Endothelial cell of umbilical vein (primary cell): ENCODE measurements at regions not wholly inside any gene's neighbourhood (a gene's known extent, or its start where the extent isn't known, plus 50 kb on each side); places are given as distances from the start of the nearest gene placed in this dataset.
A peak's percentile ranks its signal among the peaks of the same experiment; 100 is the strongest.

Experiments
- BruUV-seq: library from RNA; stranded (reverse); fragments of 400-500 nt; replicated peaks from 2 replicates; lab custom pipeline; 2021; lab: Mats Ljungman, UMichigan
- CTCF ChIA-PET: fragments of 300-600, 350-600 bp; sonication (Branson Sonifier 250); formaldehyde crosslinking; loops from one replicate; lab custom pipeline; 2021; ENCODE audit warnings: antibody characterized with exemption, inconsistent platforms; lab: Charles Lee
- POLR2A ChIA-PET: fragments of 300-600, 350-600 bp; sonication (Branson Sonifier 250); formaldehyde crosslinking; loops from one replicate; lab custom pipeline; 2021; ENCODE audit warnings: antibody characterized with exemption, inconsistent platforms; lab: Charles Lee
- DNase-seq: peaks from one replicate; pipeline ENCODE4 v3.0.0-alpha.2; 2011; ENCODE audit warnings: low read depth, low spot score
- FAIRE-seq: peaks from 2 replicates; lab custom pipeline; 2011; peaks lifted over from hg19 to GRCh38; lab: Jason Lieb, UNC
- H2AFZ ChIP-seq: 2 replicates; pipeline ENCODE4 v1.6.0; 2012; ENCODE audit warnings: low read depth, low read length, control low read depth, inconsistent platforms
- H3K27ac ChIP-seq: 2 replicates; pipeline ENCODE4 v1.5.1; 2011; ENCODE audit warnings: low read depth, mild to moderate bottlenecking, control low read depth, low read length, moderate library complexity; ENCODE audit not compliant: insufficient read depth
- H3K27me3 ChIP-seq, 2 experiments: 2 replicates each; pipeline versions ENCODE4 v1.6.0 to v1.6.1; 2011; ENCODE audit warnings: low read length in 2 of 2, mixed read lengths in 1 of 2; ENCODE audit not compliant: control insufficient read depth in 2 of 2, insufficient read depth in 2 of 2
- H3K36me3 ChIP-seq, 2 experiments: 2 replicates in 1 of 2; 3 replicates in 1 of 2; pipeline ENCODE4 v1.5.1; 2011; ENCODE audit warnings: low read length in 2 of 2, mild to moderate bottlenecking in 1 of 2, moderate library complexity in 1 of 2; ENCODE audit not compliant: control insufficient read depth in 2 of 2, insufficient read depth in 2 of 2; ENCODE audit errors: extremely low read depth in 1 of 2
- H3K4me1 ChIP-seq: 3 replicates; pipeline ENCODE4 v1.5.1; 2011; ENCODE audit warnings: mild to moderate bottlenecking, low read length; ENCODE audit not compliant: control insufficient read depth, insufficient read depth; ENCODE audit errors: extremely low read depth
- H3K4me2 ChIP-seq: 2 replicates; pipeline ENCODE4 v1.6.1; 2011; ENCODE audit warnings: low read length, control low read depth, mixed read lengths; ENCODE audit not compliant: insufficient read depth
- H3K4me3 ChIP-seq, 3 experiments: fragments of 200-600 bp in 1 of 3; sonication (generic), shearing (Covaris generic) in 1 of 3; replicated peaks in 1 of 3; 2 replicates each; pipeline ENCODE4 v1.5.1; 2011 to 2016; ENCODE audit warnings: control low read depth in 3 of 3, low read length in 3 of 3, mild to moderate bottlenecking in 2 of 3, inconsistent platforms in 1 of 3, low read depth in 1 of 3, moderate library complexity in 1 of 3; ENCODE audit not compliant: insufficient read depth in 1 of 3
- H3K79me2 ChIP-seq: 2 replicates; pipeline ENCODE4 v1.6.0; 2012; ENCODE audit warnings: low read length, inconsistent platforms; ENCODE audit not compliant: control insufficient read depth, insufficient read depth
- H3K9ac ChIP-seq: replicated peaks from 2 replicates; pipeline ENCODE3; 2011; ENCODE audit warnings: low read length, control low read depth; ENCODE audit not compliant: insufficient read depth; ENCODE audit errors: extremely low read depth
- H3K9me1 ChIP-seq: replicated peaks from 3 replicates; pipeline ENCODE4 v1.6.0; 2011; ENCODE audit warnings: mild to moderate bottlenecking, low read length; ENCODE audit not compliant: control insufficient read depth, insufficient read depth; ENCODE audit errors: extremely low read depth
- H3K9me3 ChIP-seq: replicated peaks from 2 replicates; pipeline ENCODE4 v1.5.1; 2012; ENCODE audit warnings: low read length, inconsistent platforms; ENCODE audit not compliant: control insufficient read depth, insufficient read depth
- H4K20me1 ChIP-seq: replicated peaks from 2 replicates; pipeline ENCODE3; 2011; ENCODE audit warnings: mild to moderate bottlenecking, low read length; ENCODE audit not compliant: control insufficient read depth, insufficient read depth; ENCODE audit errors: extremely low read depth
- EZH2 ChIP-seq: IDR thresholded peaks from 2 replicates; pipeline ENCODE4 v1.6.1; 2012; ENCODE audit warnings: borderline replicate concordance, low read depth, mild to moderate bottlenecking, moderate library complexity, low read length, inconsistent platforms; ENCODE audit not compliant: severe bottlenecking
- FOS ChIP-seq: IDR thresholded peaks from 2 replicates; pipeline ENCODE4 v1.6.1; 2011; ENCODE audit warnings: mild to moderate bottlenecking, low read length, moderate library complexity, borderline replicate concordance; ENCODE audit not compliant: insufficient read depth
- GATA2 ChIP-seq: IDR thresholded peaks from 2 replicates; pipeline ENCODE4 v1.7.0; 2011; ENCODE audit warnings: low read depth, mild to moderate bottlenecking, moderate library complexity, mixed read lengths, low read length; ENCODE audit not compliant: insufficient read length, insufficient read depth
- JUN ChIP-seq: IDR thresholded peaks from 2 replicates; pipeline ENCODE4 v1.6.1; 2011; ENCODE audit warnings: borderline replicate concordance, low read depth; ENCODE audit not compliant: insufficient read length, insufficient read depth
- MYC ChIP-seq: IDR thresholded peaks from one replicate; pipeline ENCODE4 v1.6.1; 2011; ENCODE audit warnings: mild to moderate bottlenecking, low read depth, low read length
- POLR2A ChIP-seq: IDR thresholded peaks from 2 replicates; pipeline ENCODE4 v1.6.1; 2012; ENCODE audit warnings: low read depth, mild to moderate bottlenecking, control low read depth, low read length
- POLR2AphosphoS5 ChIP-seq: IDR thresholded peaks from 2 replicates; pipeline ENCODE4 v1.6.1; 2012; ENCODE audit warnings: low read depth, mild to moderate bottlenecking, control low read depth, low read length, moderate library complexity; ENCODE audit not compliant: insufficient read depth
- dilution Hi-C: fragments of 300-500 bp; cut with MboI; formaldehyde crosslinking; loops from one replicate; pipeline ENCODE4 v1.15.0; 2019; ENCODE audit warnings: low sequenced_read_pairs; ENCODE audit not compliant: extremely low pct_ligation_motif_present
- intact Hi-C: fragments of 100-400 bp; cut with micrococcal nuclease; formaldehyde crosslinking; loops from one replicate; pipeline ENCODE4 v1.10.0; 2022
- TF ChIP-seq, protein P1 (sequence below), 2 donors: IDR thresholded peaks; 1 replicate in 1 of 2; 2 replicates in 1 of 2; pipeline ENCODE4 v1.5.1; 2011; ENCODE audit warnings: low read length in 2 of 2, mild to moderate bottlenecking in 2 of 2, moderate library complexity in 2 of 2, control low read depth in 1 of 2, inconsistent platforms in 1 of 2, low read depth in 1 of 2; ENCODE audit not compliant: insufficient read depth in 1 of 2; ENCODE audit errors: extremely low read depth in 1 of 2
- TF ChIP-seq, protein P2 (sequence below): IDR thresholded peaks from 2 replicates; pipeline ENCODE4 v1.6.1; 2011; ENCODE audit not compliant: insufficient read depth, insufficient read length

DNA sequence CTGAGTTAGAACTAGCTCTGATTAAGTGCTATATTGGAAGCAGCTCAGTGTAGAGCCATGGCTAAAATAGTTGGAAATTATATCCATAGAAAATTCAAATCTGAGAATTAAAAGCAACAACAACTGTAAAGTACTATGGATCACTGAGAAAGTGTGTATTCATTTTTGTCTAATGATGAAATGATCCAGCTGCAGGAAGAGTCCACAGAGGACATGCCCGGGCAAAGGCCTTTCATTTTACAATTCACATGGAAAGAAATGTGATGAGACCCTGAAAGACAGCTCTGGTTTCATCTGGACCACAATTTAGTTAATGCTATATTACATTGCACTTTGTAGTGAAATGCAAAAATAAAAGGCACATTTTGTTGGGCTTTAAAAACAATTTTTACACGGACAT is 196.8 kb upstream of the FAT1 start:
- no peaks in the 10 kb centered on the region for H3K9me3 ChIP-seq
- no peak overlapping the region for H3K4me3 ChIP-seq
- no TSS peak for BruUV-seq
- H3K27ac ChIP-seq, result no peak overlapping the region
- H3K9ac ChIP-seq, result no peak overlapping the region
- CTCF ChIA-PET, result no interaction called here
- H3K4me2 ChIP-seq, result no peak overlapping the region
- POLR2A ChIA-PET, result no interaction called here
- no peaks in the 10 kb centered on the region for H3K36me3 ChIP-seq
- H4K20me1 ChIP-seq, result no peaks in the 10 kb centered on the region
- dilution Hi-C loops, result no loop called here
- H3K4me1 ChIP-seq, result no peaks in the 10 kb centered on the region
- TF ChIP-seq FOS (no peak), JUN (no peak), EZH2 (no peak), MYC (no peak), POLR2A (no peak)
- TF ChIP-seq, protein P1, sequence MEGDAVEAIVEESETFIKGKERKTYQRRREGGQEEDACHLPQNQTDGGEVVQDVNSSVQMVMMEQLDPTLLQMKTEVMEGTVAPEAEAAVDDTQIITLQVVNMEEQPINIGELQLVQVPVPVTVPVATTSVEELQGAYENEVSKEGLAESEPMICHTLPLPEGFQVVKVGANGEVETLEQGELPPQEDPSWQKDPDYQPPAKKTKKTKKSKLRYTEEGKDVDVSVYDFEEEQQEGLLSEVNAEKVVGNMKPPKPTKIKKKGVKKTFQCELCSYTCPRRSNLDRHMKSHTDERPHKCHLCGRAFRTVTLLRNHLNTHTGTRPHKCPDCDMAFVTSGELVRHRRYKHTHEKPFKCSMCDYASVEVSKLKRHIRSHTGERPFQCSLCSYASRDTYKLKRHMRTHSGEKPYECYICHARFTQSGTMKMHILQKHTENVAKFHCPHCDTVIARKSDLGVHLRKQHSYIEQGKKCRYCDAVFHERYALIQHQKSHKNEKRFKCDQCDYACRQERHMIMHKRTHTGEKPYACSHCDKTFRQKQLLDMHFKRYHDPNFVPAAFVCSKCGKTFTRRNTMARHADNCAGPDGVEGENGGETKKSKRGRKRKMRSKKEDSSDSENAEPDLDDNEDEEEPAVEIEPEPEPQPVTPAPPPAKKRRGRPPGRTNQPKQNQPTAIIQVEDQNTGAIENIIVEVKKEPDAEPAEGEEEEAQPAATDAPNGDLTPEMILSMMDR (IDR thresholded peaks at IDR 0.05; ENCODE audit: extremely low read depth in 1 of 2, insufficient read depth in 1 of 2, low read depth in 1 of 2, low read length in 2 of 2), result no peak
- DNase-seq (peak; percentile 25), FAIRE-seq (no peak)
- no peak overlapping the region for H2AFZ ChIP-seq
- H3K79me2 ChIP-seq, result no peaks in the 10 kb centered on the region
- H3K9me1 ChIP-seq, result no peaks in the 10 kb centered on the region
- peaks cover 0 to 2% of the 10 kb centered on the region in 2 experiments for H3K27me3 ChIP-seq
- intact Hi-C loops, result no loop called here

DNA sequence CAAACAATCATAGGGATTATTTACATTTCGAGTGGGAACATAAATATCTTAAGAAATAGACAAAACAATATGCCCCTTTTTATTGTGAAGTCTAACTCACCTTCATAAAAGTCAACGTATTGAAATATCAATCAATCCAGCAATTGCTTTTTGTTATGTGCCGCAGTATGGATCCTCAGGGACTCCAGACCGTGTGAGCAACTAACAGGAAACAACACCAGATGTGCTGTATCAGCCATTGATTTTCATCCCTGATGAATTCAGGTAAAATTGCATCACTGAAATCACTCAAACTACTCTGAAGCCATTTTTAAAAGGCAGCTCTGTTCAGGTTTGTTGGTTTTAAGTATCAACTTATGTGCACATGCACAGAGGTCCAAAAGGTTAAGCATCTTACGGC is 197.3 kb upstream of the FAT1 start:
- no peak for FAIRE-seq

More for the DNA sequence above, 197.3 kb upstream of the FAT1 start:
- Histone ChIP-seq H3K9ac (no peak overlapping the region), H3K9me1 (no peaks in the 10 kb centered on the region), H3K27me3 (no peaks in the 10 kb centered on the region), H3K4me1 (no peaks in the 10 kb centered on the region), H3K9me3 (no peaks in the 10 kb centered on the region), H2AFZ (no peak overlapping the region), H3K4me2 (no peak overlapping the region), H4K20me1 (no peaks in the 10 kb centered on the region), H3K36me3 (no peaks in the 10 kb centered on the region), H3K4me3 (no peak overlapping the region), H3K79me2 (no peaks in the 10 kb centered on the region), H3K27ac (no peak overlapping the region)
- TF ChIP-seq POLR2AphosphoS5 (no peak), MYC (no peak), FOS (no peak), JUN (no peak), EZH2 (no peak), POLR2A (no peak), GATA2 (no peak)
- TF ChIP-seq, protein P1 (IDR thresholded peaks at IDR 0.05; ENCODE audit: extremely low read depth in 1 of 2, insufficient read depth in 1 of 2, low read depth in 1 of 2, low read length in 2 of 2), result no peak
- TF ChIP-seq, protein P2, sequence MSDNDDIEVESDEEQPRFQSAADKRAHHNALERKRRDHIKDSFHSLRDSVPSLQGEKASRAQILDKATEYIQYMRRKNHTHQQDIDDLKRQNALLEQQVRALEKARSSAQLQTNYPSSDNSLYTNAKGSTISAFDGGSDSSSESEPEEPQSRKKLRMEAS, result no peak
- CTCF ChIA-PET, result no interaction called here
- POLR2A ChIA-PET, result no interaction called here
- no TSS peak for BruUV-seq
- no peak for DNase-seq
- dilution Hi-C loops (no loop called here), intact Hi-C loops (no loop called here)
